A673 (cell line): ENCODE measurements at regions not wholly inside any gene's neighbourhood (a gene's known extent, or its start where the extent isn't known, plus 50 kb on each side); places are given as distances from the start of the nearest gene placed in this dataset.

ENCODE experiments used
- EZH2 ChIP-seq: fragments of 200-600 bp; sonication (generic); IDR thresholded peaks from 2 replicates; pipeline ENCODE4 v1.6.1; 2017; ENCODE audit warnings: borderline replicate concordance, low read depth, mild to moderate bottlenecking, mixed read lengths, antibody characterized with exemption, low read length; ENCODE audit not compliant: poor library complexity, severe bottlenecking
- TF ChIP-seq, protein P1 (sequence below): fragments of 300-800, 200-600 bp; sonication (generic); conservative IDR thresholded peaks from 2 replicates; pipeline ENCODE4 v1.5.1; 2017; ENCODE audit warnings: low read depth, mild to moderate bottlenecking, antibody characterized with exemption, low read length, moderate library complexity, mixed read lengths

DNA sequence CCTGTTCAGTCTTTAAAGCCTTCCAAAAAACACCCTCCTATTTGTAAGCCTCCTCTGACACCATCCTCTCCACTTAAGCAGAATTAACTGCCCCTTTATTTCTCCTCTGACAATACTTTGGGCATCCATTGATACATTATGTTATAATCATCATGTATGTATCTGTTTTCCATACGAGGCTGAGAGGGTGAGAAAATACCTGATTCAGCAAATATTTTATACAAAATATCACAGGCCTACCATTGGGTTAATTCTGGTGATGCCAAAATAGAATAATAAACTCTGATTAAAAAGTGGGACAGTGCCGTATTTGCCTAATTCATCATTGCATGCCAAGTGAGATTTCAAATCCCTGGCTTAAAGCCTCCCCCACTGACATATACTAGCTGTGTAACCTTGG lies 118.2 kb upstream of the ADAMTS9 start:
- no peak for TF ChIP-seq EZH2
- TF ChIP-seq, protein P1, sequence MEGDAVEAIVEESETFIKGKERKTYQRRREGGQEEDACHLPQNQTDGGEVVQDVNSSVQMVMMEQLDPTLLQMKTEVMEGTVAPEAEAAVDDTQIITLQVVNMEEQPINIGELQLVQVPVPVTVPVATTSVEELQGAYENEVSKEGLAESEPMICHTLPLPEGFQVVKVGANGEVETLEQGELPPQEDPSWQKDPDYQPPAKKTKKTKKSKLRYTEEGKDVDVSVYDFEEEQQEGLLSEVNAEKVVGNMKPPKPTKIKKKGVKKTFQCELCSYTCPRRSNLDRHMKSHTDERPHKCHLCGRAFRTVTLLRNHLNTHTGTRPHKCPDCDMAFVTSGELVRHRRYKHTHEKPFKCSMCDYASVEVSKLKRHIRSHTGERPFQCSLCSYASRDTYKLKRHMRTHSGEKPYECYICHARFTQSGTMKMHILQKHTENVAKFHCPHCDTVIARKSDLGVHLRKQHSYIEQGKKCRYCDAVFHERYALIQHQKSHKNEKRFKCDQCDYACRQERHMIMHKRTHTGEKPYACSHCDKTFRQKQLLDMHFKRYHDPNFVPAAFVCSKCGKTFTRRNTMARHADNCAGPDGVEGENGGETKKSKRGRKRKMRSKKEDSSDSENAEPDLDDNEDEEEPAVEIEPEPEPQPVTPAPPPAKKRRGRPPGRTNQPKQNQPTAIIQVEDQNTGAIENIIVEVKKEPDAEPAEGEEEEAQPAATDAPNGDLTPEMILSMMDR: no peak
